ENCODE measurements at regions not wholly inside any gene's neighbourhood (a gene's known extent, or its start where the extent isn't known, plus 50 kb on each side); places are given as distances from the start of the nearest gene placed in this dataset.

DNA sequence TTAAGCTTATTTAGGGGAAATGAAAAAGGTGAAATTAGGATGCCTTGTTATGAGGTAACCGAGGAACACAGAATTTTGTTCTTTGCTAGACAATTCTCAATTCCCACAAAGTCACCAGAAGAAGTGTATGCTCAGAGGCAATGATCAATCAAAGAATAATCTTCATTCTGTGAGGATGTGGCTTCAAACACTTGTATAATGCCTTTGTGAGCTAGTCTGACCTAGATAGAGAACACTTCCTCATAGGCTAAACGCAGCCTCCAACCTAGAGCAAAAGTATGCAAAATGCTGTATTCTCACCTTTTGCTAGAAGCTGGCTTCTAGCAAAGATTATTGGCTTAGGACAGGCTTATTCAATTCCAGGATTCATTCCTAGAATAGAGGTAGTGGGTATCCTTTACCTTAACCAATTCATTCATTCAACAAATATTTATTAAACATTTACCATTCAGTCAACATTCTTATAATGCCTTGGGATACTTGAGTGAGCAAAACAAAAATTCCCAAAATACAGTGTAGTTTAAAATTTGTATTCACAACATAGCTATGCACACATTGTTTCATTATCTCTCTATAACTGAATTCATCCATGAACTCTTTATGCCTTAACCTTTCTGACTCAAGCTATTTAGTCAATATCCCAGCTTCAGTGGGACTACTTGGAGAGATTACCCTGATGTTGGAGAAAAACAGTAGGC lies 530.2 kb downstream of the PTPRC start:
- TF ChIP-seq OSR1 (CRISPR knock-in tag; IDR thresholded peaks at IDR 0.05) (no peak), PATZ1 (CRISPR knock-in tag; IDR thresholded peaks at IDR 0.05; ENCODE audit: borderline replicate concordance) (no peak)
